TTC549 (cell line): ENCODE measurements at regions not wholly inside any gene's neighbourhood (a gene's known extent, or its start where the extent isn't known, plus 50 kb on each side); places are given as distances from the start of the nearest gene placed in this dataset.
"Not testable (repeated sequence)": the region's sequence is repeated elsewhere in the genome, so short reads cannot be mapped to it uniquely, and the experiment has no call there.

Experiments used
- FAIRE-seq: peaks from 2 replicates; lab custom pipeline; 2012; peaks lifted over from hg19 to GRCh38; lab: Jason Lieb, UNC

DNA sequence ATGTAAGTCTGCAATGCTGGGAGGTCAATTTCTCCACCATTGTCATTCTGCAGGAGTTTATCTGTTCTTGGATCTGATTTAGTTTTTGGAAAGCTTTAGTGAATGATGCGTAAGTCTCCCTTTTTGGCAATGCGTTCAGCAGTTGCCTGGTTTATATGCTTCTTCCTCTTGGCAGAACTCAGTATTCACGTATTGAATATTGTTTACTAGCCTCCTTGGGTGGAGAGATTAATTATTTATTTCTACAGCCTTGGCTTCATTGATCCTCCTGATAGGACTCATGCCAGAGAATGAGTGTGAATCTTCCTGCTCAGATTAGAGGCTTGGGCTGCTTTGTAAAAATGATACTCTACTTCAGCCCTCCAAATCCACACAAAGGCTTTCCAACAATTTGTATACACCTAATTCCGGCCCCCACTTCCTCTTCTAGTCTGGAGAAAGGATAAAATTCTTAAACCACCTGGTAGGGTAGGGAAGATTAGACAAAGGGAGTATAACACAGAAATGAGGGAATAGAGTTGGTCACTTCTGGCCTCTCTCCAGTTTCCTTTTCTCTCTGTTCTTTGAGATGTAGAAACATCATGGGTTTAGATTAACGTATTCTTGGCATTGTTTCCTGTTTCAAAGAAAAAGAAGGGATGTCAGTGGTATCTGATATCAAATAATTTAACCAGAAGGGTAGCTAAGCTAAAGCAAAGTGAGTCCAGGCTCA lies 929.8 kb downstream of the KCNJ2 start:
- no peak for FAIRE-seq

DNA sequence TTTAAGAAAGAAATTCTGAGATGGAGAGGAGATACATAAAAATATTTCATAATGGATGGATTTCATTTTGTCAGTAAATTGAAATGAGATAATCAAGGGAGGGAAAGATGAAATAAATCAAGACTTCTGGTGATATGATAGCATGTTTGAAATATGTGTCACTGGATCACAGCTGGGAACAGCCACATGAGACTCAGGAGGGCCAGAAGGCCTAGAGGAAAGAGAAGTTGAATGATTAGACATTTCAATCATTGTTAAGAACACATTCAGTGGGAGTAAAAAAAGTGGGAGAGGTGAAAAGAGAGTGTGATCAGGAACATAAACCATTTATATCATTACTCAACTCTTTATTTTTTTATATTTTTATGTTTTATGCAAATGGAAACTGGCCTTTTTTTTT lies 933.4 kb downstream of the KCNJ2 start:
- no peak for FAIRE-seq

DNA sequence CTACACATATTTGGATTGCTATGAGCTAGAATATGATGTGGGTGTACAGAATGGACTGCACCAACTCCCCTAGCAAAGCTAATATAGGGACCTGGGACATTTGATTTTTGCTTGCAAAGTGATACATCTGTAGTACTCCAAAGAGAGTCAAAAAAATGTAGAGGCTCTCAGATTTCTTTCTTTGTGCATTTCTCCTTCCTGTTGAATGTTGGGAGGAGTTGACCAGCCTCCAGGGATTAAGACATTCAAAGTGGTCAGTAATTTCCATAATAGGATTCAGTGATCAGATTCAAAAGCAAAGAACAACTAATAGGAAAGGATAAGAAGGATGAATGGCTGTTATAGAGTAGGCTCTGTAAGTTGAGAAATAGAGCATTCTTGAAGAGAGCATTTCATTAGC lies 934.9 kb downstream of the KCNJ2 start:
- no peak for FAIRE-seq

DNA sequence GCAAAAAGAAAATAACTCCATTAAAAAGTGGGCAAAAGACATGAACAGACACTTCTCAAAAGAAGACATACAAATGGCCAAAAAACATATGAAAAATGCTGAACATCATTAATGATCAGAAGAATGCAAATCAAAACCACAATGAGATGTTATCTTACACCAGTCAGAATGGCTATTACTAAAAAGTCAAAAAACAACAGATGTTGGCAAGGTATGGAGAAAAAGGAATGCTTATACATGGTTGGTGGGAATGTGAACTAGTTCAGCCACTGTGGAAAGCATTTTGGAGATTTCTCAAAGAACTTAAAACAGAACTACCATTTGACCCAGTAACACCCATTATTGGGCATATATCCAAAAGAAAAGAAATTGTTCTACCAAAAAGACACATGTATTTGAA lies 936.7 kb downstream of the KCNJ2 start:
- FAIRE-seq, result not testable (repeated sequence)

DNA sequence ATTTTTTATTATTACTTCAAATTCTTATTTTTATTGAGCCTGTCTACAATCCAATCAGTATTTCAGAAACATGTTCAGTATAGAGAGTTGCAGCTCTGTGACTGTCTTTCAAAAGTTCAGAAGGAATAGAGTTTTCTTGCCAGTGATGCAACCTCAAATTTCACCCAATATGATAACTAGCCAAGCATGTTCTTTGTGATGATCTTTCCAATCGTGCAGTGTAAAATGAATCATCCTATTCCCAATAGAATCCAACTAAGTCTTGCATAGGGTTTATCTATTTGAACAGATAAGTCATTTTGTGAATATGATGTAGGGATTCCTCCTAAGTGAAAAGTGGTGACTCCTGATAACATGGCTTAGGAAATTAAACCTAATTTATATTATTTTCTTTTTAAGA lies 937.8 kb downstream of the KCNJ2 start:
- FAIRE-seq, result no peak

DNA sequence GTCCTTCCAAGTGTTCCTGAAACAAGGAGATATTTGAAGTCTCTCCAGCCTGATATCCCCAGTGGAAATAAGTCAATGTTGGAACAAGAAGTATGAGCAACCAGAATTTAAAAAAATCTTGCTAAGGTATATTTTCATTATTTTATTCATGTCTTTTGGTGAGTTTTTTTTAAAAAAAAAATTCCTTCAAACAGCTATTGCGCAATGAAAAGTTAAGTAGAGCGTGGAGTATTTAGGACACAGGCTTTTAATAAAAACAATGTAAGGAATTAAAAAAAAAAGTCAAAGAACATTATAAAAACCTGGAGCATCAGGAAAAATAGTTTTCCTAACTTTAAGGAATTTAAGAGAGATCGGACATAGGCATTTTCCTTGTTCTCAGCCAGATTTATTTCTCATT lies 940.4 kb downstream of the KCNJ2 start:
- FAIRE-seq, result no peak

DNA sequence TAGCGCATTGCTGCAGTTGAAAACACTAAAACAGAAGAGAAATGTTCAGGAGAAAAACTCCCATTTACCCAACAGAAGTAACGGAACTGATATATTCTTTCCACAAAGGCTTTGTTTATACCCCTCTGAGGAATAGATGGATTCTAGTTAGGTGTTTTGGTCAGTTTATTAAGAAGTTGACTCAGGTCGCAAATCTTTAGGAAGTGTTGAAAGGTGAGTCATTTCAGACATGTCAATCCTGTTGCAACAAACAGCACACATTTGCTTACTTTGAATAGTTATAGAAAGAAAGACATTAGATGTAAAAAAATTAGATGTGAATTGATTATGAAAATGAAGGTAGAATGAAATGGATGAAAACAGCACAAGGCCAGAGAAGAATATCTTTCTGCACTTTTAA lies 941.0 kb downstream of the KCNJ2 start:
- FAIRE-seq, result no peak

DNA sequence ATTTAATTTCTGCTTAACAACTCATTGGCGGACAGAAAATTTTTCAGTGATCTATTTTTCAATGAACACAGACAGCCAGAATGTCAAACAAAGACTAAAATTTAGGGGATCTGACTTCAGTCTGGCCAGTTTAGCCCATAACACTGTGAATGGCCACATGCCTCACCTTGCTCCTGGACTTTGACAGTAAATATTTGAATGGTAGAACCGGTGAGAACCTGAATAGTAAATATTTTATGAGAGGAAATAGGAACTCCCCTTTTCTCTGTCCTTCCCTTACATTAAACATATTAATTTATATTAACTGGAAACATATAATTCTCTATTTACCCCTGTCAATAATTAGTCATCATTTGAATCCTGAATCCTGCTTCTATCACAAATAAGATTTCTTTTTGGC lies 942.1 kb downstream of the KCNJ2 start:
- no peak for FAIRE-seq

DNA sequence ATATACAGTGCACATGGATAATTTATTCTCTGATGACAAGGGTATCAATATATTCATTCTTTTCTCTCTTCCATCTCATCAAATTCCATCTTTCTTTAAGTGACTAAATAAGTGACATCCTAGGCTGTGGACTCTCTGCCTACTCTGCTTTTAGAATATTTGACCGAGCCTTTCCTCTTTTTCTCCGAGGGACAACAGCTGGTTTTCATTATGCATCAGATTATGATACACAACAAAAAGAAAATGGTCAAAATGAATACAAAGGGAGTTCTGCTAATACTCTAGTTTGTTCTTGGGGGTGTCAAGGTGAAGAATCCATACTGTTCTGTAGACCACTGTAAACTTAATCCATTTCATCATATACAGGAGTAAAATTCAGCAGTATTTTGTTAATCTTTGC lies 942.6 kb downstream of the KCNJ2 start:
- FAIRE-seq, result no peak

DNA sequence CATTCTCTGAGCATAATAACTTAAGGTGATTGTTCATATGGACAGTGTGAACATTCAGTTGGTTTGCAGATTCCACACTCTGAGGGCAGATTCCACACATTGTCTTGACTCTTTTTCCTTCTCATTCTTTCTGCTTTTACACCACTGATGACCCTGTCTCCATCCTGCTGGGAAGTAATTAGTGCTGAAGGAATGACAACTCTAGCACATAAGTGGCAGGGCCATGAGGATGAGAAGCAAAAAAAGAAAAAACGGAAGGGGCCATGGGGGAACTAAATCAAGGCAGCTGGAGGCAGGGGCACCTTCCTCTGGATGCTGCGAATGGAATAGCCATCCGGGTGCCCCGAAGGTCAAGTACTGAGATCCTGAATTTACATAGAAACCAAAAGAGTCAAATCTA lies 944.0 kb downstream of the KCNJ2 start:
- no peak for FAIRE-seq

DNA sequence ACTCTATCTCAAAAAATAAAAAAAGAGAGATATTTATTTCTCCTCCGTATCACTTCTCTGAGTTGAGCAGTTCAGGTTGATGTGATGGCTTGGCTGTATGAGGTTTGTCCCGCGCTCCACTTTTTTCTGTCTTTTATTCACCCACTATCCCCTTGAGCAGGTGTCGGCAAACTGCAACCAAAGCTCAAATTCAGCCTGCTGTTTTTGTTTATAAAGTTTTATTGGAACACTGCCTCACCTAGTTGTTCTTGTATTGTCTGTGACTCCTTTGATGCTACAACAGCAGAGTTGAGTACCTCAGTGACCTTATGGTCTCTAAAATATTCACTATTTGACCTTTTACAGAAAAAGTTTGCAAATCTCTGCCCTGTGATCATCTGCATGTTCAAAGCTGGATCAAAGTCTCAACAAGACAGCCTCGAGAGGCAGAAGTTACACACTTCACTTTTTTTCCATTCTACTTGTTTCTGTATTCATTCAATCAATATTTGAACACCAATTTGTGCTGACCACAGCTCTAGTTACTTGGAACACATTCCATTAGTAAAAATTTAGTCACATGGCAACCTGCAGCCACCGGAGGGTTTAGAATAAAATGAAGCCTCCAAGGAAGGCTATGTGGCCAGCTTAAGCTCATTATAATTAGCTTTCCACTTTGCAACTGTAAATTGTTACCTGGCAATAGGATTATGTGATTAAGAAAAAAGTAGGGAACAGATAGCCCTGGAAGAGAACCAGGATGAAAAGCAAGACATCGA lies 945.8 kb downstream of the KCNJ2 start:
- FAIRE-seq, result no peak

DNA sequence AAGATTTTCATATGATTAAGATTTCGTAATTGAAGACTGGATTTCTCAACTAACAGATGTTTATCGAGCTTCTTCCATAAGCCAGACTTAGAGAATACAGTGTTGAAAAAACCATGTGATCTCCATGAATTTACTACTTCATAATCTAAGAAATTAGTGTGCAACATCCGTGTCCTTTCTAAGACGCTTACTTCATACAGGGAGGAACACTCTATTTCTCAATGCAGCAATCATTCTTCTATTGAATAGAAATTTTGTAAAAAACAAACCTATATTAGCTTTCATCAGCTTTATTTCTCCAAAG lies 946.3 kb downstream of the KCNJ2 start:
- FAIRE-seq, result no peak

DNA sequence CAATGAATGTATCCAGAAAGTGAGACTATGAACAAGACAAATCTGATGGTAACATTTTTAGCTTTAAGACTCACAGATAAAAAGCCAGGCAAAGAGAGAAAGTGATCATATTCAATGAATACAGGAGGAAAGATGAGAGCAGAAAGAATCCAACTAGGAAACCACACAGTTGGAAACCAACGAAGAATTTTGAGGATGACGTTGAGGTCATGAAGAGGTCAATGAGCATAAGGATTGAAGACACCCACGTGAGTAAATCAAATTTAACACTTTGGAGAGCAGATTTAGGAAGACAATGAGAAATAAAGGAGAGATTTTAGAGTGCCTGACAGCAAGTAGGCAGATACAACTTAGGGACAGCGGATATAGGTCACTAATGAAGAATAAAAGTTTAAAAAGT lies 948.1 kb downstream of the KCNJ2 start:
- FAIRE-seq, result no peak

DNA sequence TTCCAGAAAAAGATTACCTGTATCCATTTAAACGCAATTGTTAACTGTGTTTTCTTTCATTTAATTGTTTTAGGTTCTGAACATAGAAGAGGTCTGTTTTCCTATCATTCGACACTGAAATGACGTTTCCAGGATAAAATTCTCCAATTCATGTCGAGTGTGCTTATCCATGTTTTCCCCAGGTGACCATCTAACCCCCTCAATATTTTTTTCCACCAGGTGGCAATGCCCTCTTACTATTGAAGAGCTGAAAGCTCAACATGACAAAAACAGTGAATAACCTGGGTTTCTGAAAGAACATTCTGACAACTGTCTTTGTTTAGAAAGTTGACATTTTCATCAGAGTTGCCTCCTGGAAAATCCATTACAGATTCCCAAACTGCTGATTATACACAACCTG lies 948.7 kb downstream of the KCNJ2 start:
- FAIRE-seq, result no peak

DNA sequence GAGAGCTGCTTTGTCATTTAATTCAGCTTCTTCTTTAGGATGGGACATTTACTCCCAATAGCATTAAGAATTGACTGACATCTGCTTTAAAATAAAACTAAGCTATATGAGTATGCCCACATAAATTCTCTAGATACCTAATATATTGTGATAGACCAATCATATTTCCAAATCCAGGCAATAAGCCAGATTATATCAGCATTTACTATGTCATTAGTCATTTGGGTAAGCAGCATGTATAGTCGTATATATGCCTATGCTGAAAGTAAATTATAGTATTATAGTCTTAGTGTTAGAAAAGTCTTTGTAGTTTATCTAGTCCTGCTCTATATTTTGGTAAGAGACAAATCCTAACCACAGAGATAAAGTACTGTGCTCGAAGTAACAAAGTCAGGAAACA lies 958.1 kb downstream of the KCNJ2 start:
- no peak for FAIRE-seq

DNA sequence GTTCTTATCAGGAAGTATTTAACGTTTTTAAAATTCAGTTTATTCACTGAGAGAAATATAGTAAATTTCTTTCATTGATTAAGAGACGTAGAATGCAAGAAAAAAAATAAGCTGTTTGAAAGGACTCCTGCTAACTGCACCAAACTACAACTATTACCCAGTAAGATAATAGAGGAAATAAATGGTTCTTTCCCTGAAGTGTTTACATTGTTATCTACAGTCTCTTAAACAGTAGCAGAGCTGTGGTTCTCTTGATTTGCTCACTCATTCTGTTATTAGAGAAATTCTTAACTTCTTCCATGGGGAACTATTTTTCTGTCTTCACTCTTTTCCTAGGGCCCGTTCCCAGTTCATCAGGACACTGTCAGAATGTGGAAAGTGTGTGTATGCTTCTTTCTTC lies 973.0 kb downstream of the KCNJ2 start:
- no peak for FAIRE-seq

DNA sequence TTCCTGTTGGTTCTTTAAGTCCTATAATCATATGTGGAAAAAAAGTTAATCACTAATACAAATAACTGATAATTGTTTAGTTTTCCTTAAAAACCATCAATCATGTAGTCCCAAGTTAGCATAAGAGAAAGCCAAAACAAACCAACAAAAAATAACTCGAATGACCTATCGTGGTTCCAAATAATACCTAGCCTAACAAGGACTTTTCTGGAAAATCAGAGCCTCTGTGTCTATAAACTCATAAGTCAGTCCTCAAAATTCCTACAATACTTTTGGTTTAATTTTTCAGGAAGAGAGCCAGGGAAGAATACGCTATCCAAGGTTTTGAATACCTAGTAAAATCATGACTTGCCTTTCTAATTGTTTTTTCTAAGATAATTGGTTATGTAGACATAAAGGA lies 975.3 kb upstream of the SOX9 start:
- FAIRE-seq, result no peak

DNA sequence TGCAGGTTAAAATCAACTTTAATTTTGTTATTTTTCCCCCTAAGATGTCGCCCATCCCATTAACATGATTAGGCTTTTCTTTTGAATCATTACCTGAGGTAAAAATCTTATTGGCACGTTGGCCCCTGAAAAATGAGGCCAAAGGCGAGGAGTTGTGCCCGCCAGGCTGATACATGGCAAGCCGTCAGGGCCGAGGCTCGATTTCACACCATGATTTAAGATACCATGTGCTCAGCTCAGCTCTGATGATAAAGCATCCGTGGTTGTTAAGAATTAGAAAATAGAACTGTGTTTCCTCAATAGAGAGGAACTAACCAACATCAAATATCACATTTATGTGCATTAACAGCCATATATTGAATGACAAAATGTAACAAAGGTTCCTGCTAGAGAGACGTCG lies 972.9 kb upstream of the SOX9 start:
- FAIRE-seq, result no peak

DNA sequence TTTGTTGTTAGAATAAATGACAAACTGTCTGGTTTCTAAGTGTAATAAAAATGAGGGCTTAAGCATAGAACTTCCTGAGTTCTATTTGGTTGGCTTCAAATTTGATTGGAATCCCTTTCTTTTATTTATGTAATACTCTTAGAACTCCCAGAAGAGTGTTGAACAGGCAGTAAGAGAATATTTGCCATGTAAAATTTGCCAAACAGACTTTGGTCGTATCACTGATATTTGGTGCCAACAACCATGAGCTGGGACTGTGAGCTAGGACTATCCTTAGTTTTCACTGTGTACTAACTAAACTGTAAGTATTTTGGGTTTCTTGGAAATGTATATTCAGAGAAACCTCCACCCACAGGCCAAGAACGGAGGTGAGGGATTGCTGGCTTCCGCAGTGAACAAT lies 971.2 kb upstream of the SOX9 start:
- no peak for FAIRE-seq

DNA sequence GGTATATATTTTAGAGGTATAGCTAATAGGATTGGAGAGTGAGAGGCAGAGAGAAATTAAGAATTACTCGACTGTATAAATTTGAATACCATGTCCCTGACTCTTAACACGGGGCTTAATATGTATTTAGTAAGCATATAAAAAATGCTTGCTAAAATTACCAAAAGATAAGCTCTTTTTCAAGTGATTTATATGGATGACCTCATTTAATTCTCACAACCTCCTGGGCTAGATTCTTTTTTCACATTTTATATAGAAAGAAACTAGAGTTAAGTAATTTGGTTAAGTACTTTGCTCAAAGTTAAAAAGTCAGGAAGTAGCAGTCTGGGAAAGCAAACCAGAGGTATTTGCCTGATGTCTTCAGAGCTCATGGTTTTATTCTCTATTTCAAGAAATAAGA lies 963.5 kb upstream of the SOX9 start:
- no peak for FAIRE-seq

DNA sequence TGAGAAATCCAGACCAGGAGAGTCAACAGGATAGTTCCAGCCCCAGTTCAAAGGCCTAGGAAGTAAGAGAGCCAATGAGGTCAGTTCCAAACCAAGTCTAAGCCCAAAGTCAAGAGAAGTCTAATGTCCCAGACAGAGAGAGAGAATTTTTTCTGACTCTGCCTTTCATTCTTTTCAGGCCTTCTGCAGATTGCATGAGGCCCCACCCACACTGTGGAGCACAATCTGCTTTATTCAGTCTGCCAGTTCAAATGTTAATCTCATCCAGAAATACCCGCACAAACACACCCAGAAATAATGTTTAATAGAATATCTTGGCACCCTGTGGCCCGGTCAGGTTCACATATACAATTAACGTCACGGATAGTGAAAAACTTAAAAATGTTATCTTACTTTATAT lies 962.4 kb upstream of the SOX9 start:
- no peak for FAIRE-seq

DNA sequence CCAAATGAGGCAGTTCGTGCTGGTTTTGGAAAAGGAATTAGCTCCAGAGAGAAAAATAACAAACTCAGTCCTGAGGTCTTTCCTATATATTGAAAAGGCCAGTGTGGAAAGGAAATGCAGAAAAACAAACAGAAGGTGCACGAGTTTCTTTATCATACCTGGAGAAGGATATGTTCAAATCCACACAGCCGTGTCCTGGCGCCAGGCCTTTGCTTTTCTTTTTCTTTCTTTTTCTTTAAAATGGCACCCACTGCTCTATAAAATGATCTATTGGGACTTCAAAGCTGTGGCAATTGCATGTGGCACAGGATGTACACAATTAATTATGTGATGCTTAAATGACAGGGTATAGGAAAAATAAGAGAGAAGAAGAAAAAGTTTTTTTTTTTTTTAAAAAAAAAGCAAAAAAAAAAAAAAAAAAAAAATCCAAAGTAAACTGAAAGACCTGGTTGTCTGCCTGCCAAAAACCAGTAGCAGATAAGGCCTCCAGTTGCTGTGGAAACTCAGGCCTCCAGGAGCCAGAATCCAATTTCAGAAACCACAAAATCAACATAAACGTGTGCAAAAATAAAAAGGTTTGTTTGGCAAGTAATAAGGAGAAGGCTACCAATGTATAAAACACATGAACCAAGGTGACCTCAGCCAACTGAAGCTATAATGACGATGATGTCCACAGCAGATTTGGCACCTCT lies 957.6 kb upstream of the SOX9 start:
- FAIRE-seq, result no peak

DNA sequence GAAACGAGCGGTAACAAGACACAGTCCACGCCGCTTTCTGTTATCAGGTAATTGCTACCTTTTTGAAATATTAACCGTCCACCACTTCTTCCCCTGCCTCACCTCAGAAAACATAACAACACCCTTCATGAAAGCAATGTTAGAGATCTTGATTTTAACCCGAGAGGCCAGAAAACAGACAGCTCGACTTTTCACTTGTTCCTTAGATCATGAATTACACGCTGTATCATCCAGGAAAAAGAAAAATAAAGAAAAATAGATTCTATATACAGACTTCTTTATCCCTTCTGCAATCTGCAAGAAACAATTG lies 957.1 kb upstream of the SOX9 start:
- FAIRE-seq, result no peak

DNA sequence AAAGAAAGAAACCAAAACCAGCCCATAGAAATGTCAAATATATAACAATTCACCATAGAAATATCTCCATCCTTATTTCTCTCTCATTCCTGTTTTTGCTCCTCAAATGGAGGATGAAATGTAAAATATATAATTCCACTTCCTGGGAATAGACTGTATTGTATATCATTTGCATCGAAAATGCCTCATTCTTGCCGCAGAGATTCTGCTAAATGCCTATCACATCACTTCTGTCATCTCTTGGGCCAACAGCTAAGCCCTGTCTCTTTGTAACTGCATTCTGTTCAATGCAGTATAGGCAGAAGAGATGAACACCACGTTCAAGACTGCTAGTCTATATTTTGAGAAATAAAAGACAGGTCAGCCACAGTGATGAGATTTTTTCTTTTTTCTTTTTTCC lies 956.3 kb upstream of the SOX9 start:
- no peak for FAIRE-seq
